Lower leg skin (tissue), 4 donors: ENCODE measurements at regions not wholly inside any gene's neighbourhood (a gene's known extent, or its start where the extent isn't known, plus 50 kb on each side); places are given as distances from the start of the nearest gene placed in this dataset.

Source experiments
- DNase-seq, 2 donors: peaks; one replicate each; pipeline ENCODE4 v3.0.0-alpha.2; 2019; ENCODE audit warnings: low spot score in 2 of 2
- H3K4me3 ChIP-seq: fragments of 200-600 bp; sonication (generic); 2 replicates; pipeline ENCODE4 v1.5.1; 2017; ENCODE audit warnings: mild to moderate bottlenecking, low read depth; ENCODE audit not compliant: poor library complexity, severe bottlenecking
- CTCF ChIP-seq, 3 donors: fragments of 450-650 bp; IDR thresholded peaks; one replicate each; pipeline ENCODE4 v1.5.1; 2016; ENCODE audit warnings: antibody characterized with exemption in 3 of 3, mild to moderate bottlenecking in 3 of 3, moderate library complexity in 2 of 3
- POLR2A ChIP-seq, 2 donors: fragments of 450-650 bp; IDR thresholded peaks; one replicate each; pipeline ENCODE4 v1.6.1; 2016 to 2017; ENCODE audit warnings: antibody characterized with exemption in 2 of 2, mild to moderate bottlenecking in 1 of 2, moderate library complexity in 1 of 2
- WGBS, 2 donors: methylation state at CpG; one replicate each; pipeline ENCODE4 v1.1.5; 2018; 5-methylcytosine and 5-hydroxymethylcytosine counted together
- intact Hi-C: fragments of 100-400 bp; cut with DNase I; formaldehyde crosslinking; loops from one replicate; pipeline ENCODE4 v1.15.0; 2023; ENCODE audit warnings: low total_unique reads

- no peak overlapping the region for H3K4me3 ChIP-seq
- intact Hi-C loops, result no loop called here
- WGBS, 2 donors, result 0 to 47% methylated on average over 1 of the region's 1 CpG
- no peak for DNase-seq
- TF ChIP-seq POLR2A (IDR thresholded peaks at IDR 0.05) (no peak), CTCF (IDR thresholded peaks at IDR 0.05) (no peak)
These were observed 207.1 kb upstream of the HTR1E start for GRCh38 chr6:86730216-86730615.

GRCh38 chr6:86728976-86729375 is 208.4 kb upstream of the HTR1E start:
- intact Hi-C loops, result no loop called here
- TF ChIP-seq CTCF (IDR thresholded peaks at IDR 0.05) (no peak), POLR2A (IDR thresholded peaks at IDR 0.05) (no peak)
- 67 to 80% methylated on average over 2 of the region's 2 CpGs for WGBS, 2 donors
- no peak for DNase-seq
- H3K4me3 ChIP-seq, result no peak overlapping the region

- DNase-seq, result no peak
- no peak for TF ChIP-seq POLR2A (IDR thresholded peaks at IDR 0.05)
- no peak for TF ChIP-seq CTCF (IDR thresholded peaks at IDR 0.05)
These were observed 212.6 kb upstream of the HTR1E start for GRCh38 chr6:86724695-86725094.

GRCh38 chr6:86723729-86724128 is 213.6 kb upstream of the HTR1E start:
- TF ChIP-seq CTCF (IDR thresholded peaks at IDR 0.05), result no peak
- no peak for TF ChIP-seq POLR2A (IDR thresholded peaks at IDR 0.05)
- intact Hi-C loops, result no loop called here
- WGBS, 2 donors, result 49 to 52% methylated on average over 4 of the region's 4 CpGs
- DNase-seq, result no peak
- H3K4me3 ChIP-seq, result no peak overlapping the region

More at GRCh38 chr6:86724695-86725094, 212.6 kb upstream of the HTR1E start:
- 47 to 53% methylated on average over 4 of the region's 4 CpGs for WGBS, 2 donors
- intact Hi-C loops, result no loop called here
- H3K4me3 ChIP-seq, result no peak overlapping the region

GRCh38 chr6:86723151-86723550 is 214.2 kb upstream of the HTR1E start:
- H3K4me3 ChIP-seq, result no peak overlapping the region
- WGBS, 2 donors, result 76 to 79% methylated on average over 3 of the region's 3 CpGs
- no peak for TF ChIP-seq CTCF (IDR thresholded peaks at IDR 0.05)
- intact Hi-C loops, result no loop called here
- DNase-seq, result no peak

- H3K4me3 ChIP-seq, result no peak overlapping the region
- intact Hi-C loops, result no loop called here
- no peak for DNase-seq
- no peak for TF ChIP-seq POLR2A (IDR thresholded peaks at IDR 0.05)
- no peak for TF ChIP-seq CTCF (IDR thresholded peaks at IDR 0.05)
These were observed 215.2 kb upstream of the HTR1E start for GRCh38 chr6:86722131-86722530.
